Nephron progenitor cell (in vitro differentiated cells): ENCODE measurements at regions not wholly inside any gene's neighbourhood (a gene's known extent, or its start where the extent isn't known, plus 50 kb on each side); places are given as distances from the start of the nearest gene placed in this dataset.

Experiments
- DNase-seq: peaks from one replicate; pipeline ENCODE4 v3.0.0; 2021
- H3K27ac Mint-ChIP-seq: 2 replicates; pipeline ENCODE4 v1.8.0; 2021; ENCODE audit warnings: mild to moderate bottlenecking, moderate library complexity, mixed read lengths
- H3K27me3 Mint-ChIP-seq: 2 replicates; pipeline ENCODE4 v1.8.0; 2021; ENCODE audit warnings: mild to moderate bottlenecking, low read depth, mixed read lengths; ENCODE audit not compliant: poor library complexity
- H3K36me3 Mint-ChIP-seq: 2 replicates; pipeline ENCODE4 v1.8.0; 2021; ENCODE audit warnings: low read depth, mixed read lengths
- H3K4me1 Mint-ChIP-seq: 2 replicates; pipeline ENCODE4 v1.8.0; 2021; ENCODE audit warnings: mixed read lengths
- H3K4me3 Mint-ChIP-seq: 2 replicates; pipeline ENCODE4 v1.8.0; 2021; ENCODE audit warnings: mild to moderate bottlenecking, moderate library complexity, mixed read lengths
- H3K9me3 Mint-ChIP-seq: 2 replicates; pipeline ENCODE4 v1.8.0; 2021; ENCODE audit warnings: mild to moderate bottlenecking, moderate library complexity, mixed read lengths
- TF ChIP-seq, protein P1 (sequence below): fragments of 200-600 bp; sonication (generic); IDR thresholded peaks from 2 replicates; pipeline ENCODE4 v1.5.0; 2021; ENCODE audit warnings: antibody characterized with exemption

DNA sequence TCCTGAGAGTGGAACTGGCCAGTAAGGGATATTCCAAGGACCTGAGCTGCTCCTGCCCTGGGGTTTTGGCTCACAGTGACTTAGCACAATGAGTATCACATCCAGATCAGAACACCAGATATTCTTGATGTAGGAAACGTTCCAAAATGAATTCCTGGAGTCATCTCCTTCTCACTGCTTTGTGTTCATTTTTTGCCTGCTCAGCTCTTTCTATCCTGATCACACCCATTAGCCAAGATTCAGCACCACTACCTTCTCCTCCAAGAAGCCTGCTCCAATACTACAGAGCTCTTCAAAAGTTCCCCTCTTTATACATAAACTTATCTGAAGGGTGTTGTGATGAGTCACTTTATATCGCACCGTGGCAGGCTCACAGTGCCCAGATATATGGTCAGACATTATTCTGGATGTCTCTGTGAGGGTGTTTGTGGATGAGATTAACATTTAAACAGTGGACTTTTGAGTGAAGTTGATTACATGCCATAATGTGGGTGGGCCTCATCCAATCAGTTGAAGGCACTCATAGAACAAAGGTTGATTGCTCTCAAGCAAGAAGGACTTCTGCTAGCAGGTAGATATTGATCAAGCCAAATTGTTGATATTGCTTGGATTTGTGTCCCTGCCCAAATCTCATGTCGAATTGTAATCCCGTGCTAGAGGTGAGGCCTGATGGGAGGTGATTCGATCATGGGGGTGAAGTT lies 1155.2 kb upstream of the AUTS2 start:
- Mint-ChIP-seq H3K36me3 (no peaks in the 10 kb centered on the region), H3K4me3 (no peak overlapping the region), H3K9me3 (peaks cover 5% of the 10 kb centered on the region), H3K4me1 (peaks cover 5% of the 10 kb centered on the region), H3K27ac (no peak overlapping the region), H3K27me3 (peaks cover 8% of the 10 kb centered on the region)
- TF ChIP-seq, protein P1, sequence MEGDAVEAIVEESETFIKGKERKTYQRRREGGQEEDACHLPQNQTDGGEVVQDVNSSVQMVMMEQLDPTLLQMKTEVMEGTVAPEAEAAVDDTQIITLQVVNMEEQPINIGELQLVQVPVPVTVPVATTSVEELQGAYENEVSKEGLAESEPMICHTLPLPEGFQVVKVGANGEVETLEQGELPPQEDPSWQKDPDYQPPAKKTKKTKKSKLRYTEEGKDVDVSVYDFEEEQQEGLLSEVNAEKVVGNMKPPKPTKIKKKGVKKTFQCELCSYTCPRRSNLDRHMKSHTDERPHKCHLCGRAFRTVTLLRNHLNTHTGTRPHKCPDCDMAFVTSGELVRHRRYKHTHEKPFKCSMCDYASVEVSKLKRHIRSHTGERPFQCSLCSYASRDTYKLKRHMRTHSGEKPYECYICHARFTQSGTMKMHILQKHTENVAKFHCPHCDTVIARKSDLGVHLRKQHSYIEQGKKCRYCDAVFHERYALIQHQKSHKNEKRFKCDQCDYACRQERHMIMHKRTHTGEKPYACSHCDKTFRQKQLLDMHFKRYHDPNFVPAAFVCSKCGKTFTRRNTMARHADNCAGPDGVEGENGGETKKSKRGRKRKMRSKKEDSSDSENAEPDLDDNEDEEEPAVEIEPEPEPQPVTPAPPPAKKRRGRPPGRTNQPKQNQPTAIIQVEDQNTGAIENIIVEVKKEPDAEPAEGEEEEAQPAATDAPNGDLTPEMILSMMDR = no peak
- no peak for DNase-seq

DNA sequence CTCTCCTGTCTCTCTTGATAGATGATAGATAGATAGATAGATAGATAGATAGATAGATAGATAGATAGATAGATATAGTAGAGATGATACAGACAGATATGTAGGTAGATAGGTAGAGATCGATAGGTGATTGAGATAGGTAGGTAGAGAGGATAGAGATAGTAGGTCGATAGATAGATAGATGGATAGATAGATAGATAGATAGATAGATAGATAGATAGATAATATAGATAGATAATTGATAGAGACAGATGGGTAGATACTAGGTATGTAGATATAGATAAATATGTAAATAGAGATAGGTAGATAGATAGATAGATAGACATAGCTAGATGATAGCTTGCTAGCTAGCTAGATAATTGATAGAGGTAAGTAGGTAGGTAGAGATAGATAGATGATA lies 1154.2 kb upstream of the AUTS2 start:
- TF ChIP-seq, protein P1 = no peak
- H3K27ac Mint-ChIP-seq = no peak overlapping the region
- no peaks in the 10 kb centered on the region for H3K36me3 Mint-ChIP-seq

DNA sequence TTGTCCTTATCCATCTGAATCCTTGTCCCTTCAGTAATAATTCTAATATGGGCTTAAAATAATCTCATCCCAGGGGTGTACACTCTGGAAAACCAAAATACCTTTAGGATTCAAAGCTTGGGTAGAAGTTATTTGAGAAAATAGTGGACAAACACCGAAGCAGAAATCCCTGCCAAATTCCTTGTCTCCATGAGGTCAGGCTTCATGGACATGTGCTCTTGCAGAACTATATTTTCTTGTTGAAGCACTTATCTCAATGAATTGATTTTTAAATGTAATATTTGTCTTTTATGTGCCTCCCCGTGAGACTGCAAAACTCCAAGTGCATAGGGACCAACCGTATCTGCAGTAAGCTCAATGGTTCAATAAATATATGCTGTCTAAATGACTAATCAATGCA lies 1153.3 kb upstream of the AUTS2 start:
- Mint-ChIP-seq H3K4me3 (no peak overlapping the region), H3K4me1 (peaks cover 5% of the 10 kb centered on the region), H3K9me3 (peaks cover 5% of the 10 kb centered on the region), H3K36me3 (no peaks in the 10 kb centered on the region), H3K27ac (no peak overlapping the region), H3K27me3 (peaks cover 20% of the 10 kb centered on the region)
- DNase-seq = no peak
- TF ChIP-seq, protein P1 = no peak

More for the DNA sequence above, 1154.2 kb upstream of the AUTS2 start:
- no peak overlapping the region for H3K4me3 Mint-ChIP-seq
- peaks cover 5% of the 10 kb centered on the region for H3K9me3 Mint-ChIP-seq
- DNase-seq = no peak
- peaks cover 5% of the 10 kb centered on the region for H3K4me1 Mint-ChIP-seq
- H3K27me3 Mint-ChIP-seq = peaks cover 15% of the 10 kb centered on the region

DNA sequence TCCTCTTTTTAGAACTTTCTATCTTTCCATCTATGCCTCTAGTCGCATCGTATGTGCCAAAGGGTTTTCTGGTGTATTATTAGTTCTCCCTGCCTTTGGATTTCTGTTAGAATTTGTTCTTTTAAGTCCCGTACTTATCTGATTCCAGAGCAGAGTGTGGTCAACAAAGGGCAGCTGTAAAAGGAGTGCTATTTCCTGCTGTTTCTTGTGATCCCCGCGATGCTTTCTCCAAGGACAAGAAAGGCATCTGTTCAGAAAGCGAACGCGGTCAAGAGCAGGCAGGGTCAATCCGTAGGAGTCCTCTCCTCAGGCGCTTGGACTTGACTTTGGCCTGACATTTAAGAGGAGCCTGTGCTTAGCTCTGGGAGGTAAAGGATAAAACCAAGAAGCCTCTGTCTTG lies 1152.1 kb upstream of the AUTS2 start:
- peaks cover 5% of the 10 kb centered on the region for H3K9me3 Mint-ChIP-seq
- H3K36me3 Mint-ChIP-seq = no peaks in the 10 kb centered on the region
- no peak overlapping the region for H3K27ac Mint-ChIP-seq
- no peak for DNase-seq
- H3K27me3 Mint-ChIP-seq = peaks cover 20% of the 10 kb centered on the region
- TF ChIP-seq, protein P1 = no peak
- H3K4me1 Mint-ChIP-seq = peaks cover 5% of the 10 kb centered on the region
- H3K4me3 Mint-ChIP-seq = no peak overlapping the region

DNA sequence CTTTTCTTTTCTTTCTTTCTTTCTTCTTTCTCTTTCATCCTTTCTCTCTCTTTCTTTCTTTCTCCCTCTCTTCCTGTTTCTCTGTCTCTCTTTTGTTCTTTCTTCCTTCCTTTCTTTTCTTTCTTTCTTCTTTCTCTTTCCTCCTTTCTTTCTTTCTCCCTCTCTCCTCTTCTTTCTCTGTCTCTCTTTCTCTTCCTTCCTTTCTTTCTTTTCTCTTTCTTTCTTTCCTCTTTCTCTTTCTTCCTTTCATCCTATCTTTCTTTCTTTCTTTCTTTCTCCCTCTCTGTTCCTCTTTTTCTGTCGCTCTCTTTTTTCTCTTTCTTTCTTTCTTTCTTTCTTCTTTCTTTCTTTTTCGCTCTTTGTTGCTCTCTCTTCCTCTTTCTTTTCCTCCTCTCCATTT lies 1149.2 kb upstream of the AUTS2 start:
- no peaks in the 10 kb centered on the region for H3K36me3 Mint-ChIP-seq
- peaks cover 20% of the 10 kb centered on the region for H3K27me3 Mint-ChIP-seq
- DNase-seq = no peak
- no peak overlapping the region for H3K4me3 Mint-ChIP-seq
- H3K4me1 Mint-ChIP-seq = no peaks in the 10 kb centered on the region
- peaks cover 5% of the 10 kb centered on the region for H3K9me3 Mint-ChIP-seq
- TF ChIP-seq, protein P1 = no peak
- no peak overlapping the region for H3K27ac Mint-ChIP-seq

DNA sequence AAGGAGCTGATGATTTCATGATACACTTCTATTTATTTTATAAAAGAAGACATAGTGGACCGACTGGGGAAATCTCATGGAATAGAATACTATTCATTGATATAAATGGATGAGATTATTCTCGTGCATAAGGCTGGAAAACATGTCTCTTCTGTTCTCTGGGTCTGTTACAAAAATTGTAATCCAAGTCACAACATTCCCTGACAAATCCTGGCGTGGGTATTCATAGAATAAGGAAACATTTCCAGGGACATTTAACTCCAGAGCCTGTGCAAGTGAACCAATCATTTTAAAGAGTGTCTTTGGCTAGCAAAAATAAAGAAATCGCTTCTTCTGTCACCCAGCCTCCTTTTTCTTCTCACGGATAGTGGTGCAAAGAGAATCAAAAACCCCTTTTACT lies 1148.5 kb upstream of the AUTS2 start:
- DNase-seq = no peak
- Mint-ChIP-seq H3K36me3 (no peaks in the 10 kb centered on the region), H3K27ac (no peak overlapping the region), H3K4me1 (no peaks in the 10 kb centered on the region), H3K27me3 (peaks cover 20% of the 10 kb centered on the region), H3K9me3 (peaks cover 5% of the 10 kb centered on the region), H3K4me3 (no peak overlapping the region)
- TF ChIP-seq, protein P1 = no peak
